GM21360 (cell line): ENCODE measurements at regions not wholly inside any gene's neighbourhood (a gene's known extent, or its start where the extent isn't known, plus 50 kb on each side); places are given as distances from the start of the nearest gene placed in this dataset.
A peak's percentile ranks its signal among the peaks of the same experiment; 100 is the strongest.

Source experiments
- ATAC-seq: cut with Tn5 transposase; IDR thresholded peaks from one replicate; pipeline ENCODE4 v1.9.1; 2021; ENCODE audit warnings: mild to moderate bottlenecking, moderate library complexity; ENCODE audit not compliant: unreplicated experiment

- ATAC-seq: no peak
These were observed 53.8 kb upstream of the PSEN2 start for GRCh38 chr1:226816576-226816975.

- ATAC-seq: no peak
These were observed 55.5 kb upstream of the PSEN2 start for GRCh38 chr1:226814751-226815537.

- ATAC-seq: no peak
These were observed 56.5 kb upstream of the PSEN2 start for GRCh38 chr1:226813671-226814591.

GRCh38 chr1:226810681-226811080 is 59.7 kb upstream of the PSEN2 start:
- no peak for ATAC-seq

- ATAC-seq: no peak
These were observed 60.4 kb upstream of the PSEN2 start for GRCh38 chr1:226809785-226810571.

GRCh38 chr1:226808501-226808900 is 61.9 kb upstream of the PSEN2 start:
- ATAC-seq: no peak

- no peak for ATAC-seq
These were observed 63.4 kb upstream of the PSEN2 start for GRCh38 chr1:226806988-226807387.

GRCh38 chr1:226804907-226805759 is 65.3 kb upstream of the PSEN2 start:
- ATAC-seq: no peak

- no peak for ATAC-seq
These were observed 61.8 kb upstream of the ITPKB start for GRCh38 chr1:226800763-226801380.

GRCh38 chr1:226799634-226800281 is 60.7 kb upstream of the ITPKB start:
- ATAC-seq: no peak

GRCh38 chr1:226798427-226799411 is 59.6 kb upstream of the ITPKB start:
- ATAC-seq: peak; percentile 71

- no peak for ATAC-seq
These were observed 58.1 kb upstream of the ITPKB start for GRCh38 chr1:226797151-226797550.

GRCh38 chr1:226793620-226794276 is 54.7 kb upstream of the ITPKB start:
- ATAC-seq: no peak

- no peak for ATAC-seq
These were observed 53.3 kb upstream of the ITPKB start for GRCh38 chr1:226792368-226792767.

- ATAC-seq: no peak
These were observed 51.6 kb upstream of the ITPKB start for GRCh38 chr1:226790545-226791181.

GRCh38 chr1:226788965-226789364 is 49.9 kb upstream of the ITPKB start:
- no peak for ATAC-seq
